ENCODE measurements at regions not wholly inside any gene's neighbourhood (a gene's known extent, or its start where the extent isn't known, plus 50 kb on each side); places are given as distances from the start of the nearest gene placed in this dataset.

DNA sequence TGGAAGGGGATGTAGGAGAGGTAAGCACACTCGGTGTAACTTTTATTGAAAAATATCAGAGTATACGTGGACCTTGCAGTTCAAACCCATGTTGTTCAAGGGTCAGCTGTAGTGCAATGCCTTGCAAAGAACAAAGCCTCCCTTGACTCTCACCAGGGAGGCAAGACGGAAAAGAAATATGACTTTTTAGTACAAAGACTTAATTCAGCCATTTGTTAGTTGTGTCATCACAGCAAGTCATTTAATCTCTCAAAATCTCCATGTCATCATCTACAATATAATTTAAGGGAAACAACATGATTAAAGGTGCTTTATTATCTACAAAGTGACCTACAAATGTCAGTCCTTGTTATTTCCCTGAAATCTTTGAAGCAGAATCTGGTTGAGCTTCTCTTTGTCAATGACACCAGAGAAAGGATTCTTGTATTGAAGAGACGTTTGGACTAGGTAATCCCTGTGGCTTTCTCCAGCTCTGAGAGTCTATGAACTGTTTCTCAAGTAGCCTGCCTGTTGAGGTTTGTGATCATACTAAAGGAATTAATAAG, 502.8 kb downstream of the REEP3 start (continued):
- no peak for TF ChIP-seq MEIS1 (CRISPR knock-in tag; IDR thresholded peaks at IDR 0.05; ENCODE audit: borderline replicate concordance)

DNA sequence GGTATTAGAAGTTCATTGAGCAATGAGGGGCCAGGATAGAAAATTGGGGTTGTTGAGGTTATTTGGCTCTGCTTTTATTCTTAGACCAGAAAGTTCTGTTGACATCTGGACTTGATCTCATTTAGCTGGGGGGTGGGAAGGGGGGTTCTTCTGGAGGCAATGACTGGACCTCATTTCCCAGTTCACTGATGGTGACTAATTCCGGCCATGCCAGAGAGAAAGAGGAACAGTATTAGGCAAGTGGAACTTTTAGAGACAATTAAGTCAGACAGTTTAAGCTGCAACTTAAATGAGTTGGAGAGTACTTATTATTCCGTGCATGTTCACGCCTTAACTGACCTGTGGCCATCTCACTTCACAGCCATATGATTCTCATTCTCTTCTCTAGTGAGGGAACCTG, 512.5 kb downstream of the REEP3 start:
- Histone ChIP-seq H3K9me3 (ENCODE audit: control insufficient read depth, insufficient read depth, low read depth, low read length) (no peaks in the 10 kb centered on the region), H3K4me1 (ENCODE audit: control insufficient read depth, insufficient read depth, low read length) (no peaks in the 10 kb centered on the region), H3K27ac (ENCODE audit: extremely low read depth, low read depth, low read length) (no peak overlapping the region), H3K36me3 (ENCODE audit: control insufficient read depth in 2 of 2, insufficient read depth in 1 of 2, low read length in 2 of 2) (no peaks in the 10 kb centered on the region), H3K4me3 (ENCODE audit: low read depth, low read length) (no peak overlapping the region)
- CTCF ChIA-PET: interaction anchor here (0.5 to 0.7 kb wide), 2 partner anchors 13 to 491 kb away, joined by 3 to 5 read pairs; no protein-coding TSS in a partner anchor
- POLR2A ChIA-PET: no interaction called here
- no peak for TF ChIP-seq ZNF202 (tag by site-specific recombination; IDR thresholded peaks at IDR 0.05; ENCODE audit: borderline replicate concordance)
- TF ChIP-seq, protein P1, sequence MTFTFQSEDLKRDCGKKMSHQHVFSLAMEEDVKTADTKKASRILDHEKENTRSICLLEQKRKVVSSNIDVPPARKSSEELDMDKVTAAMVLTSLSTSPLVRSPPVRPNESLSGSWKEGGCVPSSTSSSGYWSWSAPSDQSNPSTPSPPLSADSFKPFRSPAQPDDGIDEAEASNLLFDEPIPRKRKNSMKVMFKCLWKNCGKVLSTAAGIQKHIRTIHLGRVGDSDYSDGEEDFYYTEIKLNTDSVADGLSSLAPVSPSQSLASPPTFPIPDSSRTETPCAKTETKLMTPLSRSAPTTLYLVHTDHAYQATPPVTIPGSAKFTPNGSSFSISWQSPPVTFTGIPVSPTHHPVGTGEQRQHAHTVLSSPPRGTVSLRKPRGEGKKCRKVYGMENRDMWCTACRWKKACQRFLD (tag by site-specific recombination; IDR thresholded peaks at IDR 0.05): no peak
- TF ChIP-seq, protein P2, sequence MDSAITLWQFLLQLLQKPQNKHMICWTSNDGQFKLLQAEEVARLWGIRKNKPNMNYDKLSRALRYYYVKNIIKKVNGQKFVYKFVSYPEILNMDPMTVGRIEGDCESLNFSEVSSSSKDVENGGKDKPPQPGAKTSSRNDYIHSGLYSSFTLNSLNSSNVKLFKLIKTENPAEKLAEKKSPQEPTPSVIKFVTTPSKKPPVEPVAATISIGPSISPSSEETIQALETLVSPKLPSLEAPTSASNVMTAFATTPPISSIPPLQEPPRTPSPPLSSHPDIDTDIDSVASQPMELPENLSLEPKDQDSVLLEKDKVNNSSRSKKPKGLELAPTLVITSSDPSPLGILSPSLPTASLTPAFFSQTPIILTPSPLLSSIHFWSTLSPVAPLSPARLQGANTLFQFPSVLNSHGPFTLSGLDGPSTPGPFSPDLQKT (IDR thresholded peaks at IDR 0.05; ENCODE audit: borderline replicate concordance, low read depth, low read length): no peak
- no peak for TF ChIP-seq SALL2 (tag by site-specific recombination; IDR thresholded peaks at IDR 0.05; ENCODE audit: borderline replicate concordance)
- TF ChIP-seq, protein P3, sequence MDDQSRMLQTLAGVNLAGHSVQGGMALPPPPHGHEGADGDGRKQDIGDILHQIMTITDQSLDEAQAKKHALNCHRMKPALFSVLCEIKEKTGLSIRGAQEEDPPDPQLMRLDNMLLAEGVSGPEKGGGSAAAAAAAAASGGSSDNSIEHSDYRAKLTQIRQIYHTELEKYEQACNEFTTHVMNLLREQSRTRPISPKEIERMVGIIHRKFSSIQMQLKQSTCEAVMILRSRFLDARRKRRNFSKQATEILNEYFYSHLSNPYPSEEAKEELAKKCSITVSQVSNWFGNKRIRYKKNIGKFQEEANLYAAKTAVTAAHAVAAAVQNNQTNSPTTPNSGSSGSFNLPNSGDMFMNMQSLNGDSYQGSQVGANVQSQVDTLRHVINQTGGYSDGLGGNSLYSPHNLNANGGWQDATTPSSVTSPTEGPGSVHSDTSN (CRISPR knock-in tag; IDR thresholded peaks at IDR 0.05): no peak
- no peak for TF ChIP-seq ZNF621 (tag by site-specific recombination; IDR thresholded peaks at IDR 0.05)
- no peak for TF ChIP-seq ZFP69B (tag by site-specific recombination; IDR thresholded peaks at IDR 0.05)
- TF ChIP-seq ZNF777 (tag by site-specific recombination; IDR thresholded peaks at IDR 0.05; ENCODE audit: borderline replicate concordance): no peak
- TF ChIP-seq ZNF555 (tag by site-specific recombination; conservative IDR thresholded peaks at IDR 0.05): no peak
- no peak for TF ChIP-seq ZNF146 (tag by site-specific recombination; IDR thresholded peaks at IDR 0.05)
- no peak for TF ChIP-seq ZNF354C (tag by site-specific recombination; IDR thresholded peaks at IDR 0.05; ENCODE audit: borderline replicate concordance, low read depth)

DNA sequence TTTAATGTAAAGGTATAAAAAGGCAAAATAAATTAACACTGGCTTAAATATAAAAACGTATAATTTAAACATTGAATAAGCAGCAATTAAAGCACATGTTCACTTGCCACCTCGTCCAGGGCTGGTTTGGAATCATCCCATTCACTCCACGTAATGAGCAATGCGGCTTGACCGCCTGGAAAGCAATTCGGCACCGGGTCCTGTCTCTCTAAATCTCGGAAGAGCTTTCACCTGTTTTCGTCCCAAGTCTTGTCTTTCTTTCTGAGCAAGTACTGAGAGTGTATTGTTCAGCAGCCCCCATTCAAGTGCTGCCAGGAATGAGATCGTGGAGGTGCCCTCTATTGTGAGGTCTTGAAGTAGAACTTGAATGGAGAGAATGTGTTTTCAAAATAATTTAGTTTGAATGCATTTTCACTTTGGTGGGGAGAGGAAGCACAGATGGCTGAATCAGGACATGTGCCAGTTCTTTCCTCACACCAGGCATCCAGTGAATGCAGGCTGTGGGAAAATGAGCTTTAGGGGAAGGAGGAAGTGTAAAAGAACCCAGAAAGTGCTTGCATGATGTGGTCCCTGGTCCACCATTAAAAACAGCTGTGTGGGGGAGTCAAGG, 515.2 kb downstream of the REEP3 start:
- Histone ChIP-seq H3K4me3 (ENCODE audit: low read depth, low read length) (no peak overlapping the region), H3K36me3 (ENCODE audit: control insufficient read depth in 2 of 2, insufficient read depth in 1 of 2, low read length in 2 of 2) (no peaks in the 10 kb centered on the region), H3K4me1 (ENCODE audit: control insufficient read depth, insufficient read depth, low read length) (no peaks in the 10 kb centered on the region), H3K27ac (ENCODE audit: extremely low read depth, low read depth, low read length) (no peak overlapping the region), H3K9me3 (ENCODE audit: control insufficient read depth, insufficient read depth, low read depth, low read length) (no peaks in the 10 kb centered on the region)
- ChIA-PET POLR2A (no interaction called here), CTCF (interaction anchor here (0.5 to 0.7 kb wide), 2 partner anchors 171 to 262 kb away, joined by 3 read pairs; no protein-coding TSS in a partner anchor)
- TF ChIP-seq MEIS1 (CRISPR knock-in tag; IDR thresholded peaks at IDR 0.05; ENCODE audit: borderline replicate concordance) (no peak), ZNF473 (tag by site-specific recombination; IDR thresholded peaks at IDR 0.05) (no peak), ZNF600 (tag by site-specific recombination; IDR thresholded peaks at IDR 0.05) (no peak), WT1 (tag by site-specific recombination; IDR thresholded peaks at IDR 0.05) (no peak)
- TF ChIP-seq, protein P4, sequence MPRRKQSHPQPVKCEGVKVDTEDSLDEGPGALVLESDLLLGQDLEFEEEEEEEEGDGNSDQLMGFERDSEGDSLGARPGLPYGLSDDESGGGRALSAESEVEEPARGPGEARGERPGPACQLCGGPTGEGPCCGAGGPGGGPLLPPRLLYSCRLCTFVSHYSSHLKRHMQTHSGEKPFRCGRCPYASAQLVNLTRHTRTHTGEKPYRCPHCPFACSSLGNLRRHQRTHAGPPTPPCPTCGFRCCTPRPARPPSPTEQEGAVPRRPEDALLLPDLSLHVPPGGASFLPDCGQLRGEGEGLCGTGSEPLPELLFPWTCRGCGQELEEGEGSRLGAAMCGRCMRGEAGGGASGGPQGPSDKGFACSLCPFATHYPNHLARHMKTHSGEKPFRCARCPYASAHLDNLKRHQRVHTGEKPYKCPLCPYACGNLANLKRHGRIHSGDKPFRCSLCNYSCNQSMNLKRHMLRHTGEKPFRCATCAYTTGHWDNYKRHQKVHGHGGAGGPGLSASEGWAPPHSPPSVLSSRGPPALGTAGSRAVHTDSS (tag by site-specific recombination; IDR thresholded peaks at IDR 0.05): no peak
- TF ChIP-seq, protein P5, sequence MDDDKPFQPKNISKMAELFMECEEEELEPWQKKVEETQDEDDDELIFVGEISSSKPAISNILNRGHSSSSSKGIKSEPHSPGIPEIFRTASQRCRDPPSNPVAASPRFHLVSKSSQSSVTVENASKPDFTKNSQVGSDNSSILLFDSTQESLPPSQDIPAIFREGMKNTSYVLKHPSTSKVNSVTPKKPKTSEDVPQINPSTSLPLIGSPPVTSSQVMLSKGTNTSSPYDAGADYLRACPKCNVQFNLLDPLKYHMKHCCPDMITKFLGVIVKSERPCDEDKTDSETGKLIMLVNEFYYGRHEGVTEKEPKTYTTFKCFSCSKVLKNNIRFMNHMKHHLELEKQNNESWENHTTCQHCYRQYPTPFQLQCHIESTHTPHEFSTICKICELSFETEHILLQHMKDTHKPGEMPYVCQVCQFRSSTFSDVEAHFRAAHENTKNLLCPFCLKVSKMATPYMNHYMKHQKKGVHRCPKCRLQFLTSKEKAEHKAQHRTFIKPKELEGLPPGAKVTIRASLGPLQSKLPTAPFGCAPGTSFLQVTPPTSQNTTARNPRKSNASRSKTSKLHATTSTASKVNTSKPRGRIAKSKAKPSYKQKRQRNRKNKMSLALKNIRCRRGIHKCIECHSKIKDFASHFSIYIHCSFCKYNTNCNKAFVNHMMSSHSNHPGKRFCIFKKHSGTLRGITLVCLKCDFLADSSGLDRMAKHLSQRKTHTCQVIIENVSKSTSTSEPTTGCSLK (tag by site-specific recombination; IDR thresholded peaks at IDR 0.05): no peak
